Gastroesophageal sphincter (tissue), 4 donors: ENCODE measurements at regions not wholly inside any gene's neighbourhood (a gene's known extent, or its start where the extent isn't known, plus 50 kb on each side); places are given as distances from the start of the nearest gene placed in this dataset.

Experiments used
- ATAC-seq: fragments of 150-250 bp; one replicate; pipeline ENCODE4 v1.9.1; 2016; ENCODE audit warnings: mild to moderate bottlenecking, moderate library complexity
- H3K27ac ChIP-seq, 4 donors: fragments of 200-600 bp; sonication (generic) in 3 of 4; 1 replicate in 3 of 4; 2 replicates in 1 of 4; pipeline ENCODE4 v1.5.1; 2016 to 2019
- H3K27me3 ChIP-seq: fragments of 200-600 bp; sonication (generic); one replicate; pipeline ENCODE4 v1.5.1; 2019
- H3K36me3 ChIP-seq, 2 donors: fragments of 200-600 bp; sonication (generic); one replicate each; pipeline ENCODE4 v1.5.1; 2019; ENCODE audit warnings: control low read depth in 1 of 2
- H3K4me1 ChIP-seq, 3 donors: fragments of 200-600 bp; sonication (generic); 1 replicate in 2 of 3; 2 replicates in 1 of 3; pipeline ENCODE4 v1.5.1; 2016 to 2019; ENCODE audit warnings: control low read depth in 2 of 3
- H3K4me3 ChIP-seq, 2 donors: fragments of 200-600 bp; sonication (generic); one replicate each; pipeline ENCODE4 v1.5.1; 2019; ENCODE audit warnings: mild to moderate bottlenecking in 1 of 2, moderate library complexity in 1 of 2
- H3K9me3 ChIP-seq, 3 donors: fragments of 200-600 bp; sonication (generic); one replicate each; pipeline ENCODE4 v1.5.1; 2017 to 2019; ENCODE audit warnings: control low read depth in 2 of 3
- CTCF ChIP-seq, 4 experiments: fragments of 200-600 bp in 2 of 4; fragments of 450-650 bp in 2 of 4; sonication (generic) in 1 of 4; IDR thresholded peaks; one replicate each; pipeline ENCODE4 v1.5.1; 2017 to 2019; ENCODE audit warnings: antibody characterized with exemption in 4 of 4, mild to moderate bottlenecking in 2 of 4, moderate library complexity in 2 of 4
- EP300 ChIP-seq: sonication (generic); formaldehyde crosslinking; IDR thresholded peaks from one replicate; pipeline ENCODE4 v1.6.1; 2017; ENCODE audit warnings: antibody characterized with exemption, mild to moderate bottlenecking
- POLR2A ChIP-seq, 2 donors: fragments of 450-650 bp; IDR thresholded peaks; one replicate each; pipeline ENCODE4 v1.6.1; 2017; ENCODE audit warnings: antibody characterized with exemption in 2 of 2, mild to moderate bottlenecking in 2 of 2, moderate library complexity in 1 of 2
- POLR2AphosphoS5 ChIP-seq: sonication (generic); formaldehyde crosslinking; IDR thresholded peaks from one replicate; pipeline ENCODE4 v1.6.1; 2017; ENCODE audit warnings: antibody characterized with exemption
- WGBS, 2 donors: methylation state at CpG; one replicate each; pipeline ENCODE4 v1.1.5; 2018; ENCODE audit warnings: low coverage in 1 of 2; 5-methylcytosine and 5-hydroxymethylcytosine counted together

GRCh38 chr16:82252582-82252981 lies 82.6 kb upstream of the MPHOSPH6 start:
- no peak for TF ChIP-seq POLR2A (IDR thresholded peaks at IDR 0.05)
- no peak for TF ChIP-seq POLR2AphosphoS5
- TF ChIP-seq CTCF (IDR thresholded peaks at IDR 0.05), result no peak
- no peak for TF ChIP-seq EP300
- 71 to 100% methylated on average over 2 of the region's 2 CpGs for WGBS, 2 donors
- no peaks in the 10 kb centered on the region for H3K27me3 ChIP-seq
- no peak overlapping the region for H3K27ac ChIP-seq
- H3K4me3 ChIP-seq, result no peak overlapping the region
- no peaks in the 10 kb centered on the region for H3K4me1 ChIP-seq
- no peak for ATAC-seq
- no peaks in the 10 kb centered on the region for H3K36me3 ChIP-seq
- no peaks in the 10 kb centered on the region for H3K9me3 ChIP-seq

- ATAC-seq, result no peak
- H3K4me3 ChIP-seq, result no peak overlapping the region
- no peak overlapping the region for H3K27ac ChIP-seq
- H3K36me3 ChIP-seq, result no peaks in the 10 kb centered on the region
- H3K9me3 ChIP-seq, result peaks cover 0 to 7% (median 0%) of the 10 kb centered on the region in 3 donors
- TF ChIP-seq CTCF (IDR thresholded peaks at IDR 0.05) (no peak), EP300 (no peak), POLR2A (IDR thresholded peaks at IDR 0.05) (no peak), POLR2AphosphoS5 (no peak)
- H3K27me3 ChIP-seq, result no peaks in the 10 kb centered on the region
- no CpG with 5 or more reads among the region's 1 CpG for WGBS, 2 donors
- no peaks in the 10 kb centered on the region for H3K4me1 ChIP-seq
Measured at GRCh38 chr16:82248677-82249076, 78.7 kb upstream of the MPHOSPH6 start.

- Histone ChIP-seq H3K36me3 (no peaks in the 10 kb centered on the region), H3K9me3 (peaks cover 0 to 12% (median 0%) of the 10 kb centered on the region in 3 donors), H3K4me1 (no peaks in the 10 kb centered on the region), H3K4me3 (no peak overlapping the region), H3K27me3 (no peaks in the 10 kb centered on the region), H3K27ac (no peak overlapping the region)
- 59 to 61% methylated on average over 5 of the region's 5 CpGs for WGBS, 2 donors
- TF ChIP-seq CTCF (IDR thresholded peaks at IDR 0.05) (no peak), POLR2A (IDR thresholded peaks at IDR 0.05) (no peak), POLR2AphosphoS5 (no peak), EP300 (no peak)
- ATAC-seq, result no peak
Measured at GRCh38 chr16:82248012-82248656, 78.1 kb upstream of the MPHOSPH6 start.

- Histone ChIP-seq H3K27me3 (peaks cover 19% of the 10 kb centered on the region), H3K4me3 (no peak overlapping the region), H3K9me3 (peaks cover 0 to 12% (median 0%) of the 10 kb centered on the region in 3 donors), H3K27ac (no peak overlapping the region), H3K36me3 (no peaks in the 10 kb centered on the region), H3K4me1 (no peaks in the 10 kb centered on the region)
- TF ChIP-seq EP300 (no peak), POLR2AphosphoS5 (no peak), POLR2A (IDR thresholded peaks at IDR 0.05) (no peak), CTCF (IDR thresholded peaks at IDR 0.05) (no peak)
- no peak for ATAC-seq
- WGBS, 2 donors, result 89 to 92% methylated on average over 8 of the region's 9 CpGs
Measured at GRCh38 chr16:82242201-82242600, 72.2 kb upstream of the MPHOSPH6 start.

- Histone ChIP-seq H3K36me3 (no peaks in the 10 kb centered on the region), H3K4me1 (no peaks in the 10 kb centered on the region), H3K9me3 (peaks cover 0 to 12% (median 0%) of the 10 kb centered on the region in 3 donors), H3K27me3 (peaks cover 19% of the 10 kb centered on the region), H3K4me3 (no peak overlapping the region), H3K27ac (no peak overlapping the region)
- no peak for ATAC-seq
- WGBS, 2 donors, result 58 to 80% methylated on average over 4 to 5 of the region's 5 CpGs
- TF ChIP-seq CTCF (IDR thresholded peaks at IDR 0.05) (no peak), POLR2A (IDR thresholded peaks at IDR 0.05) (no peak), EP300 (no peak), POLR2AphosphoS5 (no peak)
Measured at GRCh38 chr16:82241469-82242052, 71.5 kb upstream of the MPHOSPH6 start.
